A549 (cell line): ENCODE measurements at regions not wholly inside any gene's neighbourhood (a gene's known extent, or its start where the extent isn't known, plus 50 kb on each side); places are given as distances from the start of the nearest gene placed in this dataset.

Experiments
- BHLHE40 ChIP-seq: IDR thresholded peaks from 2 replicates; pipeline ENCODE4 v1.6.1; 2012; ENCODE audit warnings: low read depth, low read length, inconsistent platforms
- EP300 ChIP-seq, 2 experiments: fragments of >200 bp; sonication (Bioruptor Twin); formaldehyde crosslinking; IDR thresholded peaks; 2 replicates in 1 of 2; 3 replicates in 1 of 2; pipeline ENCODE4 v1.6.1; 2016 to 2017
- MAX ChIP-seq: IDR thresholded peaks from 2 replicates; pipeline ENCODE4 v1.6.1; 2012

- TF ChIP-seq MAX, result no peak
- TF ChIP-seq EP300 (IDR thresholded peaks at IDR 0.05), result no peak
- TF ChIP-seq BHLHE40, result no peak
These were observed 550.4 kb downstream of the TOX3 start for GRCh38 chr16:51996516-51996915.
